IMR-90 (cell line): ENCODE measurements at regions not wholly inside any gene's neighbourhood (a gene's known extent, or its start where the extent isn't known, plus 50 kb on each side); places are given as distances from the start of the nearest gene placed in this dataset.

Experiments
- ATAC-seq: fragments of 200-7000 bp; cut with Tn5 transposase; 2 replicates; pipeline ENCODE4 v1.9.1; 2020; ENCODE audit warnings: low read depth, mild to moderate bottlenecking, moderate library complexity
- BruUV-seq: library from RNA; stranded (reverse); fragments of 400-500 nt; replicated peaks from 2 replicates; lab custom pipeline; 2021; lab: Mats Ljungman, UMichigan
- CTCF ChIA-PET: fragments of 300-600 bp; formaldehyde crosslinking; extraction: SDS; loops from one replicate; lab custom pipeline; 2021; ENCODE audit warnings: antibody characterized with exemption; lab: Yijun Ruan, JAX
- POLR2A ChIA-PET: fragments of 300-600 bp; sonication (Branson Sonifier 250); formaldehyde crosslinking; loops from one replicate; lab custom pipeline; 2022; ENCODE audit warnings: antibody characterized with exemption; ENCODE audit not compliant: unreplicated experiment; lab: Charles Lee
- DNase-seq: peaks from one replicate; pipeline ENCODE4 v3.0.0; 2013
- H2AFZ ChIP-seq: replicated peaks from 2 replicates; pipeline ENCODE3; 2013; ENCODE audit warnings: low read length, mild to moderate bottlenecking; ENCODE audit not compliant: poor library complexity
- H2AK5ac ChIP-seq: 2 replicates; pipeline ENCODE4 v1.6.1; 2013; ENCODE audit warnings: low read depth, low read length, inconsistent platforms
- H2AK9ac ChIP-seq: replicated peaks from 2 replicates; pipeline ENCODE3; 2013; ENCODE audit warnings: mild to moderate bottlenecking, low read depth, low read length, moderate library complexity; ENCODE audit not compliant: poor library complexity
- H2BK120ac ChIP-seq: 2 replicates; pipeline ENCODE4 v1.6.1; 2013; ENCODE audit warnings: low read depth, low read length, inconsistent platforms
- H2BK15ac ChIP-seq: 3 replicates; pipeline ENCODE4 v1.6.1; 2013; ENCODE audit warnings: low read depth, low read length, inconsistent platforms
- H2BK20ac ChIP-seq: 2 replicates; pipeline ENCODE4 v1.6.1; 2013; ENCODE audit warnings: low read depth, mild to moderate bottlenecking, inconsistent platforms, low read length, moderate library complexity
- H2BK5ac ChIP-seq: 2 replicates; pipeline ENCODE4 v1.6.1; 2013; ENCODE audit warnings: mild to moderate bottlenecking, low read depth, low read length, inconsistent platforms; ENCODE audit not compliant: poor library complexity, severe bottlenecking
- H3K14ac ChIP-seq: replicated peaks from 2 replicates; pipeline ENCODE4 v1.6.1; 2013; ENCODE audit warnings: low read depth, low read length, inconsistent platforms
- H3K18ac ChIP-seq: 2 replicates; pipeline ENCODE4 v1.6.1; 2013; ENCODE audit warnings: low read depth, low read length, control low read depth
- H3K23ac ChIP-seq: 2 replicates; pipeline ENCODE4 v1.6.1; 2013; ENCODE audit warnings: low read depth, low read length, inconsistent platforms
- H3K27ac ChIP-seq: 2 replicates; pipeline ENCODE4 v1.5.1; 2013; ENCODE audit warnings: mild to moderate bottlenecking, control low read depth, low read length; ENCODE audit not compliant: insufficient read depth
- H3K27me3 ChIP-seq: 2 replicates; pipeline ENCODE4 v1.6.1; 2013; ENCODE audit warnings: low read length; ENCODE audit not compliant: control insufficient read depth, insufficient read depth
- H3K36me3 ChIP-seq: 2 replicates; pipeline ENCODE4 v1.6.1; 2013; ENCODE audit warnings: low read length, mixed read lengths; ENCODE audit not compliant: control insufficient read depth, insufficient read depth
- H3K4ac ChIP-seq: 2 replicates; pipeline ENCODE4 v1.6.1; 2013; ENCODE audit warnings: low read depth, low read length, inconsistent platforms
- H3K4me1 ChIP-seq: 2 replicates; pipeline ENCODE4 v1.6.1; 2013; ENCODE audit warnings: low read length, mixed read lengths; ENCODE audit not compliant: control insufficient read depth, insufficient read depth
- H3K4me2 ChIP-seq: 2 replicates; pipeline ENCODE4 v1.6.1; 2013; ENCODE audit warnings: low read depth, mild to moderate bottlenecking, control low read depth, low read length, moderate library complexity
- H3K4me3 ChIP-seq: 2 replicates; pipeline ENCODE4 v1.5.1; 2013; ENCODE audit warnings: low read depth, mild to moderate bottlenecking, control low read depth, low read length, moderate library complexity; ENCODE audit not compliant: insufficient read depth
- H3K56ac ChIP-seq: 2 replicates; pipeline ENCODE4 v1.6.1; 2013; ENCODE audit warnings: low read length, inconsistent platforms; ENCODE audit not compliant: insufficient read depth; ENCODE audit errors: extremely low read depth
- H3K79me1 ChIP-seq, 2 experiments: 2 replicates each; pipeline ENCODE4 v1.6.1; 2013; ENCODE audit warnings: low read length in 2 of 2, inconsistent platforms in 1 of 2, low read depth in 1 of 2
- H3K9ac ChIP-seq: 2 replicates; pipeline ENCODE4 v1.6.1; 2013; ENCODE audit warnings: low read depth, low read length, control low read depth
- H3K9me1 ChIP-seq: 2 replicates; pipeline ENCODE4 v1.6.1; 2013; ENCODE audit warnings: low read length, inconsistent platforms; ENCODE audit not compliant: insufficient read depth
- H3K9me3 ChIP-seq: 2 replicates; pipeline ENCODE4 v1.6.1; 2013; ENCODE audit warnings: low read length; ENCODE audit not compliant: control insufficient read depth, insufficient read depth
- H4K20me1 ChIP-seq: 2 replicates; pipeline ENCODE4 v1.6.1; 2013; ENCODE audit warnings: low read length, inconsistent platforms; ENCODE audit not compliant: insufficient read depth
- H4K5ac ChIP-seq: 2 replicates; pipeline ENCODE4 v1.6.1; 2013; ENCODE audit warnings: mild to moderate bottlenecking, low read depth, low read length, control low read depth
- H4K8ac ChIP-seq, 2 experiments: 2 replicates each; pipeline ENCODE4 v1.6.1; 2013; ENCODE audit warnings: low read depth in 2 of 2, low read length in 2 of 2, control low read depth in 1 of 2, inconsistent platforms in 1 of 2
- H4K91ac ChIP-seq: 2 replicates; pipeline ENCODE4 v1.6.1; 2013; ENCODE audit warnings: low read depth, low read length, inconsistent platforms; ENCODE audit not compliant: insufficient read depth
- CEBPB ChIP-seq: IDR thresholded peaks from 2 replicates; pipeline ENCODE4 v1.6.1; 2012; ENCODE audit warnings: low read depth, low read length, improper control_type of control experiment
- CHD1 ChIP-seq: IDR thresholded peaks from 2 replicates; pipeline ENCODE4 v1.6.1; 2012; ENCODE audit warnings: low read depth, low read length, improper control_type of control experiment
- FOS ChIP-seq: fragments of 150-350 bp; IDR thresholded peaks from 2 replicates; pipeline ENCODE4 v1.6.1; 2016; ENCODE audit warnings: low read depth, low read length
- MAFK ChIP-seq: IDR thresholded peaks from 2 replicates; pipeline ENCODE4 v1.6.1; 2012; ENCODE audit warnings: low read depth, low read length, improper control_type of control experiment
- MAZ ChIP-seq: IDR thresholded peaks from 2 replicates; pipeline ENCODE4 v1.6.1; 2012; ENCODE audit warnings: low read depth, mild to moderate bottlenecking, low read length, improper control_type of control experiment, moderate library complexity, borderline replicate concordance
- MXI1 ChIP-seq: IDR thresholded peaks from 2 replicates; pipeline ENCODE4 v1.6.1; 2012; ENCODE audit warnings: low read depth, mild to moderate bottlenecking, low read length, moderate library complexity, borderline replicate concordance
- POLR2A ChIP-seq: IDR thresholded peaks from 2 replicates; pipeline ENCODE4 v1.6.1; 2012; ENCODE audit warnings: mild to moderate bottlenecking, low read depth, low read length
- RAD21 ChIP-seq: IDR thresholded peaks from 2 replicates; pipeline ENCODE4 v1.6.1; 2012; ENCODE audit warnings: low read length, improper control_type of control experiment
- RFX5 ChIP-seq: IDR thresholded peaks from 2 replicates; pipeline ENCODE4 v1.8.0; 2012; ENCODE audit warnings: low read depth, mild to moderate bottlenecking, low read length, moderate library complexity
- SMC3 ChIP-seq: fragments of 150-350 bp; IDR thresholded peaks from 2 replicates; pipeline ENCODE4 v1.6.1; 2016; ENCODE audit warnings: low read depth, mild to moderate bottlenecking, antibody characterized with exemption, low read length, moderate library complexity
- WGBS, 2 experiments: methylation state at CpG; one replicate each; pipeline versions ENCODE4 v1.1.5 to v1.1.7; 2013; ENCODE audit warnings: missing lambda C conversion rate in 2 of 2; ENCODE audit not compliant: insufficient read length in 1 of 2; ENCODE audit errors: extremely low coverage in 2 of 2; 5-methylcytosine and 5-hydroxymethylcytosine counted together
- dilution Hi-C: fragments of 300-500 bp; cut with HindIII; formaldehyde crosslinking; loops from one replicate; pipeline ENCODE4 v1.14.3; 2018; ENCODE audit warnings: low sequenced_read_pairs; ENCODE audit not compliant: unreplicated experiment
- in situ Hi-C: fragments of 300-500 bp; cut with MboI; formaldehyde crosslinking; loops from 3 replicates; pipeline ENCODE4 v1.14.3; 2019; ENCODE audit warnings: low sequenced_read_pairs, inconsistent platforms, mixed read lengths
- intact Hi-C: fragments of 100-400 bp; cut with micrococcal nuclease; formaldehyde crosslinking; loops from 2 replicates; pipeline ENCODE4 v1.10.0; 2022
- TF ChIP-seq, protein P1 (sequence below): conservative IDR thresholded peaks from 2 replicates; pipeline ENCODE4 v1.5.1; 2012; ENCODE audit warnings: mild to moderate bottlenecking, low read depth, low read length, improper control_type of control experiment
- TF ChIP-seq, protein P2 (sequence below): fragments of 150-350 bp; IDR thresholded peaks from 2 replicates; pipeline ENCODE4 v1.6.1; 2017; ENCODE audit warnings: mild to moderate bottlenecking, antibody characterized with exemption, low read length, low read depth
- TF ChIP-seq, protein P3 (sequence below): fragments of 150-350 bp; IDR thresholded peaks from 2 replicates; pipeline ENCODE4 v1.6.1; 2016; ENCODE audit warnings: low read depth, mild to moderate bottlenecking, low read length, moderate library complexity, borderline replicate concordance

DNA sequence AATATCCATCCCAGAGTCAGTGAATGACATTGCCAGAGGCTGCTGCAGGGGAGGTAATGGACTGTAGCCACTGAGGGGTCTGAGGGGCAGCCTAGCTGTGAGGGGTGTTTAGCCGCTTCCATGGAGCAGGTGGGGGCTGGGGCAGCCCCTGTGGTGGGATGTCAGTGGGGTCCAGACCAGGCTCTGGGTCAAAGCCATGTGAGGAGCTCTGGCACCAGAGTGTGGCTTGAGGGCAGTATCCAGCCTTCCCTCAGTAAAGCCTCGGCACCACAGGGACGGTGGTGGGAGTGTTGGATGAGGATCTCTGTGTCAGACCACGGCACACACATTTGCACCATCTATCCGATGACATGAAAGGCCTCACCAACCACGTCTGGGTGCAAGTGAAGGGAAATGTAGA, 85.0 kb downstream of the INHBB start:
- H3K56ac ChIP-seq: no peak overlapping the region
- no peak overlapping the region for H2BK120ac ChIP-seq
- H3K4me3 ChIP-seq: no peak overlapping the region
- no peak overlapping the region for H3K4ac ChIP-seq
- ChIA-PET CTCF (no interaction called here), POLR2A (no interaction called here)
- peaks cover 74% of the 10 kb centered on the region for H3K27me3 ChIP-seq
- dilution Hi-C loops: no loop called here
- TF ChIP-seq CEBPB (no peak), RFX5 (no peak), MAZ (no peak), FOS (no peak), CHD1 (no peak), POLR2A (no peak), MXI1 (no peak), SMC3 (no peak), MAFK (no peak), RAD21 (no peak)
- TF ChIP-seq, protein P1, sequence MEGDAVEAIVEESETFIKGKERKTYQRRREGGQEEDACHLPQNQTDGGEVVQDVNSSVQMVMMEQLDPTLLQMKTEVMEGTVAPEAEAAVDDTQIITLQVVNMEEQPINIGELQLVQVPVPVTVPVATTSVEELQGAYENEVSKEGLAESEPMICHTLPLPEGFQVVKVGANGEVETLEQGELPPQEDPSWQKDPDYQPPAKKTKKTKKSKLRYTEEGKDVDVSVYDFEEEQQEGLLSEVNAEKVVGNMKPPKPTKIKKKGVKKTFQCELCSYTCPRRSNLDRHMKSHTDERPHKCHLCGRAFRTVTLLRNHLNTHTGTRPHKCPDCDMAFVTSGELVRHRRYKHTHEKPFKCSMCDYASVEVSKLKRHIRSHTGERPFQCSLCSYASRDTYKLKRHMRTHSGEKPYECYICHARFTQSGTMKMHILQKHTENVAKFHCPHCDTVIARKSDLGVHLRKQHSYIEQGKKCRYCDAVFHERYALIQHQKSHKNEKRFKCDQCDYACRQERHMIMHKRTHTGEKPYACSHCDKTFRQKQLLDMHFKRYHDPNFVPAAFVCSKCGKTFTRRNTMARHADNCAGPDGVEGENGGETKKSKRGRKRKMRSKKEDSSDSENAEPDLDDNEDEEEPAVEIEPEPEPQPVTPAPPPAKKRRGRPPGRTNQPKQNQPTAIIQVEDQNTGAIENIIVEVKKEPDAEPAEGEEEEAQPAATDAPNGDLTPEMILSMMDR: no peak
- TF ChIP-seq, protein P2, sequence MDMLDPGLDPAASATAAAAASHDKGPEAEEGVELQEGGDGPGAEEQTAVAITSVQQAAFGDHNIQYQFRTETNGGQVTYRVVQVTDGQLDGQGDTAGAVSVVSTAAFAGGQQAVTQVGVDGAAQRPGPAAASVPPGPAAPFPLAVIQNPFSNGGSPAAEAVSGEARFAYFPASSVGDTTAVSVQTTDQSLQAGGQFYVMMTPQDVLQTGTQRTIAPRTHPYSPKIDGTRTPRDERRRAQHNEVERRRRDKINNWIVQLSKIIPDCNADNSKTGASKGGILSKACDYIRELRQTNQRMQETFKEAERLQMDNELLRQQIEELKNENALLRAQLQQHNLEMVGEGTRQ: no peak
- TF ChIP-seq, protein P3, sequence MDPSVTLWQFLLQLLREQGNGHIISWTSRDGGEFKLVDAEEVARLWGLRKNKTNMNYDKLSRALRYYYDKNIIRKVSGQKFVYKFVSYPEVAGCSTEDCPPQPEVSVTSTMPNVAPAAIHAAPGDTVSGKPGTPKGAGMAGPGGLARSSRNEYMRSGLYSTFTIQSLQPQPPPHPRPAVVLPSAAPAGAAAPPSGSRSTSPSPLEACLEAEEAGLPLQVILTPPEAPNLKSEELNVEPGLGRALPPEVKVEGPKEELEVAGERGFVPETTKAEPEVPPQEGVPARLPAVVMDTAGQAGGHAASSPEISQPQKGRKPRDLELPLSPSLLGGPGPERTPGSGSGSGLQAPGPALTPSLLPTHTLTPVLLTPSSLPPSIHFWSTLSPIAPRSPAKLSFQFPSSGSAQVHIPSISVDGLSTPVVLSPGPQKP: no peak
- 80% methylated on average over 1 of the region's 6 CpGs; no CpG with 5 or more reads in 1 of the 2 experiments for WGBS, 2 experiments
- no peak overlapping the region for H4K8ac ChIP-seq
- H4K5ac ChIP-seq: no peak overlapping the region
- no peak overlapping the region for H3K27ac ChIP-seq
- no peak overlapping the region for H2BK15ac ChIP-seq
- DNase-seq (no peak), ATAC-seq (no peak)
- no peak overlapping the region for H4K91ac ChIP-seq
- no peak overlapping the region for H3K4me2 ChIP-seq
- H3K23ac ChIP-seq: no peak overlapping the region
- H2BK5ac ChIP-seq: no peak overlapping the region
- H3K9me1 ChIP-seq: no peaks in the 10 kb centered on the region
- H3K18ac ChIP-seq: no peak overlapping the region
- no peaks in the 10 kb centered on the region; the same call in 1 of the 2 replicates for H3K9me3 ChIP-seq
- H3K14ac ChIP-seq: no peak overlapping the region
- no peak overlapping the region for H2AK5ac ChIP-seq
- H2AK9ac ChIP-seq: no peak overlapping the region
- no peak overlapping the region for H3K9ac ChIP-seq
- in situ Hi-C loops: no loop called here
- no TSS peak for BruUV-seq
- H2AFZ ChIP-seq: peak overlapping the region; percentile 7
- no peaks in the 10 kb centered on the region for H3K4me1 ChIP-seq
- intact Hi-C loops: no loop called here
- no peaks in the 10 kb centered on the region for H4K20me1 ChIP-seq
- no peaks in the 10 kb centered on the region for H3K36me3 ChIP-seq
- H2BK20ac ChIP-seq: no peak overlapping the region
- no peaks in the 10 kb centered on the region for H3K79me1 ChIP-seq
